Heart right ventricle (tissue), 16 donors: ENCODE measurements at regions not wholly inside any gene's neighbourhood (a gene's known extent, or its start where the extent isn't known, plus 50 kb on each side); places are given as distances from the start of the nearest gene placed in this dataset.

Experiments used
- ATAC-seq, 8 donors: fragments of 200-7000 bp; cut with Tn5 transposase; one replicate each; pipeline ENCODE4 v1.9.1; 2020; ENCODE audit warnings: mild to moderate bottlenecking in 8 of 8, moderate library complexity in 8 of 8, moderate number of reproducible peaks in 1 of 8
- DNase-seq, 2 donors: peaks; one replicate each; pipeline ENCODE4 v3.0.0-alpha.2; 2020
- H3K27ac ChIP-seq, 10 donors: fragments of 200-600 bp; sonication (generic) in 2 of 10; one replicate each; pipeline versions ENCODE4 v1.5.0 to v1.8.0; 2020 to 2022; ENCODE audit warnings: mild to moderate bottlenecking in 3 of 10
- H3K27me3 ChIP-seq, 7 donors: fragments of 200-600 bp; one replicate each; pipeline ENCODE4 v1.8.0; 2021 to 2022; ENCODE audit warnings: mild to moderate bottlenecking in 2 of 7
- H3K36me3 ChIP-seq, 9 donors: fragments of 200-600 bp; sonication (generic) in 1 of 9; one replicate each; pipeline versions ENCODE4 v1.5.0 to v1.8.0; 2020 to 2022; ENCODE audit warnings: mild to moderate bottlenecking in 2 of 9
- H3K4me1 ChIP-seq, 9 donors: fragments of 200-600 bp; sonication (generic) in 1 of 9; one replicate each; pipeline versions ENCODE4 v1.5.0 to v1.8.0; 2020 to 2022; ENCODE audit warnings: mild to moderate bottlenecking in 4 of 9
- H3K4me3 ChIP-seq, 10 donors: fragments of 200-600 bp; sonication (generic) in 2 of 10; one replicate each; pipeline versions ENCODE4 v1.5.0 to v1.8.0; 2020 to 2022; ENCODE audit warnings: mild to moderate bottlenecking in 7 of 10, moderate library complexity in 2 of 10
- H3K9me3 ChIP-seq, 11 donors: fragments of 200-600 bp in 10 of 11; sonication (generic) in 2 of 11; one replicate each; pipeline versions ENCODE4 v1.5.0 to v1.8.0; 2013 to 2022; ENCODE audit warnings: mild to moderate bottlenecking in 2 of 11, control low read depth in 1 of 11, moderate library complexity in 1 of 11
- WGBS, 2 donors: extraction: QIAGEN DNeasy Blood & Tissue Kit; methylation state at CpG; one replicate each; pipeline ENCODE4 v1.1.7; 2013; ENCODE audit warnings: inconsistent platforms in 1 of 2; 5-methylcytosine and 5-hydroxymethylcytosine counted together
- intact Hi-C, 10 donors: fragments of 100-400 bp; cut with DNase I; formaldehyde crosslinking; loops; one replicate each; pipeline versions ENCODE4 v1.11.1 to v1.14.2; 2022
- TF ChIP-seq, protein P1 (sequence below), 9 donors: fragments of 200-600 bp; sonication (generic) in 2 of 9; IDR thresholded peaks; one replicate each; pipeline versions ENCODE4 v1.5.0 to v1.8.0; 2021 to 2022; ENCODE audit warnings: antibody characterized with exemption in 9 of 9, mild to moderate bottlenecking in 5 of 9, moderate library complexity in 1 of 9
- donor health status: Arrhythmogenic right ventricular cardiomyopathy.
- donor health status: ischemic (EF 13 %, LVEDD 7.1; RV severe dilation, severe dysfunction).
- donor health status: healthy with polysubstance abuse.
- donor health status: DM: no; HTN: yes; CAD: no.
- donor health status: DM: no; HTN: no; CAD: no.
- donor health status: ischemic (EF 25% LVEDD 6.9; RV normal size, moderate dysfunction).
- donor health status: ischemic (EF 25% LVEDD 5.7; RV mildly dilated, moderate dysfunction).
- donor health status: healthy.
- donor health status: DM: yes; HTN: yes; CAD: no.
- donor health status: Ischemic cardiomyopathy.
- donor health status: ischemic (EF 35%, LVEDD 5.7; RV mildly dilated, moderate dysfunction).
- donor health status: nonischemic (EF 11% LVEDD 7.7; RV severe dilation, severe dysfunction).
- donor health status: DM: yes; HTN: yes; CAD: no.
- donor health status: PGD.
- donor health status: ischemic (EF 29% LVEDD 5.4; RV normal size, mild dysfunction).
- donor health status: nonischemic (EF 23%, LVEDD 6.1; RV moderate dilation, normal function).

- intact Hi-C loops = no loop called here
- Histone ChIP-seq H3K4me1 (no peaks in the 10 kb centered on the region), H3K9me3 (peaks cover 0 to 10% (median 0%) of the 10 kb centered on the region in 11 donors), H3K27ac (no peak overlapping the region), H3K4me3 (no peak overlapping the region), H3K36me3 (no peaks in the 10 kb centered on the region), H3K27me3 (no peaks in the 10 kb centered on the region)
- DNase-seq = no peak
- ATAC-seq = no peak
- 73 to 83% methylated on average over 3 of the region's 3 CpGs for WGBS, 2 donors
- TF ChIP-seq, protein P1, sequence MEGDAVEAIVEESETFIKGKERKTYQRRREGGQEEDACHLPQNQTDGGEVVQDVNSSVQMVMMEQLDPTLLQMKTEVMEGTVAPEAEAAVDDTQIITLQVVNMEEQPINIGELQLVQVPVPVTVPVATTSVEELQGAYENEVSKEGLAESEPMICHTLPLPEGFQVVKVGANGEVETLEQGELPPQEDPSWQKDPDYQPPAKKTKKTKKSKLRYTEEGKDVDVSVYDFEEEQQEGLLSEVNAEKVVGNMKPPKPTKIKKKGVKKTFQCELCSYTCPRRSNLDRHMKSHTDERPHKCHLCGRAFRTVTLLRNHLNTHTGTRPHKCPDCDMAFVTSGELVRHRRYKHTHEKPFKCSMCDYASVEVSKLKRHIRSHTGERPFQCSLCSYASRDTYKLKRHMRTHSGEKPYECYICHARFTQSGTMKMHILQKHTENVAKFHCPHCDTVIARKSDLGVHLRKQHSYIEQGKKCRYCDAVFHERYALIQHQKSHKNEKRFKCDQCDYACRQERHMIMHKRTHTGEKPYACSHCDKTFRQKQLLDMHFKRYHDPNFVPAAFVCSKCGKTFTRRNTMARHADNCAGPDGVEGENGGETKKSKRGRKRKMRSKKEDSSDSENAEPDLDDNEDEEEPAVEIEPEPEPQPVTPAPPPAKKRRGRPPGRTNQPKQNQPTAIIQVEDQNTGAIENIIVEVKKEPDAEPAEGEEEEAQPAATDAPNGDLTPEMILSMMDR (IDR thresholded peaks at IDR 0.05) = no peak
These were observed 466.8 kb upstream of the CDH8 start for GRCh38 chr16:62503073-62503472.

DNA sequence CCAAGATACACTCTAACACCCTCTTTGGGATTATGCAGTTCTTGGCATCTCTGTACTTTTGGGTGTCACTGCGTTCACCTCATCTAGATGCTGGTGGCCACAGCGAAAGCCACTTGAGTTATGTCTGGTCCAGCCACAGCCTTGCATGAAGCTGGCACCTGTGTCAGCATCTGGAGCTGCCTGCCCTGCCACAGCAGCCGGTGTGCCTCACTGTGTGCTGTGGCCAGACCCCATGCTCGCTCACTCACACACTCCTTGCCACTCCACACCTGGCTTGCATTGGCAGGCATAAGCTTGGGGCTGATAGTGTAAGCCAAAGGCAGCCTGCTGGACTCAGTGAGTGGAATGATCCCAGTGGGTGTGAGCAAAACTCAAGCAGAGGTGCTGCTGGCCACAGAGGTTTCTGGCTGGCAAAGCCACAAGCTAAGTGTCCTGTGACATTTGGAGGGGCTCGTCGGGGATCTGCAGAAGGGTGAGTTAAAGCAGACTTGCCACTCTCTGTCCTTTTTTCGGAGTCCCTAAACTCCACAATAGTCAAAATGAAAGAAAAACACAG, 442.7 kb upstream of the CDH8 start:
- intact Hi-C loops = no loop called here
- no peak overlapping the region for H3K4me3 ChIP-seq

DNA sequence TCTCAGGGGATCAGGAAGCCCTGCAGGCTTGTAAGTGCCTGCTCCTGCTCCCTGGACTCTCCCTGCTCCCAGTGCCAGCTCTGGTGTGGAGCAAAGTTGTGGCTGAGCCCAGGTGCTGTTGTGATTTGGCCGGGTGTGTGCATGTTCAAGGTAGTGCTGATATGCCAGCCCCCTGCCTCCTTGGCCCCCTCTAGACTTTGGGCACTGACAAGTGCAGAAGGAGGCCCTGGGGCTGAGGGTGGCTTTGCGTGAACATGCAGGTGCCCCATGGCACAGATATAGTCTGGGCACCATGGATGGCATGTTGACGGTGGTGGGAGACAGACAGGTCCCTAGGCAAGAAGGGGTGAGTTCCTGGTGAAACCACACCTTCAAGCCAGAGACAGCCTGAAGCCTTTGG, 441.6 kb upstream of the CDH8 start:
- no peaks in the 10 kb centered on the region for H3K4me1 ChIP-seq
- 93 to 94% methylated on average over 3 of the region's 3 CpGs for WGBS, 2 donors
- H3K4me3 ChIP-seq = no peak overlapping the region
- no peak for ATAC-seq
- DNase-seq = no peak
- H3K9me3 ChIP-seq = peaks cover 0 to 49% (median 0%) of the 10 kb centered on the region in 11 donors
- TF ChIP-seq, protein P1 (IDR thresholded peaks at IDR 0.05) = no peak
- H3K36me3 ChIP-seq = no peaks in the 10 kb centered on the region
- H3K27me3 ChIP-seq = no peaks in the 10 kb centered on the region
- intact Hi-C loops = no loop called here
- H3K27ac ChIP-seq = no peak overlapping the region

More for the DNA sequence above, 442.7 kb upstream of the CDH8 start:
- Histone ChIP-seq H3K36me3 (no peaks in the 10 kb centered on the region), H3K27me3 (no peaks in the 10 kb centered on the region), H3K4me1 (no peaks in the 10 kb centered on the region), H3K9me3 (peaks cover 0 to 37% (median 0%) of the 10 kb centered on the region in 11 donors), H3K27ac (no peak overlapping the region)
- DNase-seq (no peak), ATAC-seq (no peak)
- WGBS, 2 donors = 77 to 81% methylated on average over 7 of the region's 7 CpGs
- TF ChIP-seq, protein P1 (IDR thresholded peaks at IDR 0.05) = no peak

DNA sequence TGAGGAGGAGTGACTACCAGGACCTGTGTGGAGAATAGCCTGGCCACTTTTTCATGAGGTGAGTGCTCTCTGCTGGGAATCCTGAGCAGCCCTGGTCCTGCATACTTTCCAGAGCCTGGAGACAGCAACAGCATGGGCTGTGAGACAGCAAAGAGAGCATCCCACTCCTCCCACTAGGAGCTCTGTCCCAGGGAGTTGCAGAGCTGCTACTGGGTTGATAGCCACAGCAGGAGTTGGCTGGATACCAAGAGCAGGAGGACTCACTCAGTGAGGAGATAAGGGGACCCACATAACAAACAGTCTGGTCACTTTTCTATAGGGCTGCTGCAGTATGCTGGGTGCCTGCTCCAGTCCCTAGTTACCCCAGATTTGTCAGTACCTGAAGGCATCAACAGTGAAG, 439.3 kb upstream of the CDH8 start:
- intact Hi-C loops = no loop called here
- no peak for ATAC-seq
- no peak overlapping the region for H3K4me3 ChIP-seq

More for the DNA sequence above, 439.3 kb upstream of the CDH8 start:
- no peaks in the 10 kb centered on the region for H3K27me3 ChIP-seq
- no peaks in the 10 kb centered on the region for H3K36me3 ChIP-seq
- peaks cover 0 to 70% (median 5%) of the 10 kb centered on the region in 11 donors for H3K9me3 ChIP-seq
- no peaks in the 10 kb centered on the region for H3K4me1 ChIP-seq
- TF ChIP-seq, protein P1 (IDR thresholded peaks at IDR 0.05) = no peak
- DNase-seq = no peak
- no peak overlapping the region for H3K27ac ChIP-seq
